Fibroblast of peridontal ligament (primary cell): ENCODE measurements at regions not wholly inside any gene's neighbourhood (a gene's known extent, or its start where the extent isn't known, plus 50 kb on each side); places are given as distances from the start of the nearest gene placed in this dataset.

ENCODE experiments used
- DNase-seq: peaks from one replicate; pipeline ENCODE4 v3.0.0-alpha.2; 2010; ENCODE audit errors: extremely low read depth

DNA sequence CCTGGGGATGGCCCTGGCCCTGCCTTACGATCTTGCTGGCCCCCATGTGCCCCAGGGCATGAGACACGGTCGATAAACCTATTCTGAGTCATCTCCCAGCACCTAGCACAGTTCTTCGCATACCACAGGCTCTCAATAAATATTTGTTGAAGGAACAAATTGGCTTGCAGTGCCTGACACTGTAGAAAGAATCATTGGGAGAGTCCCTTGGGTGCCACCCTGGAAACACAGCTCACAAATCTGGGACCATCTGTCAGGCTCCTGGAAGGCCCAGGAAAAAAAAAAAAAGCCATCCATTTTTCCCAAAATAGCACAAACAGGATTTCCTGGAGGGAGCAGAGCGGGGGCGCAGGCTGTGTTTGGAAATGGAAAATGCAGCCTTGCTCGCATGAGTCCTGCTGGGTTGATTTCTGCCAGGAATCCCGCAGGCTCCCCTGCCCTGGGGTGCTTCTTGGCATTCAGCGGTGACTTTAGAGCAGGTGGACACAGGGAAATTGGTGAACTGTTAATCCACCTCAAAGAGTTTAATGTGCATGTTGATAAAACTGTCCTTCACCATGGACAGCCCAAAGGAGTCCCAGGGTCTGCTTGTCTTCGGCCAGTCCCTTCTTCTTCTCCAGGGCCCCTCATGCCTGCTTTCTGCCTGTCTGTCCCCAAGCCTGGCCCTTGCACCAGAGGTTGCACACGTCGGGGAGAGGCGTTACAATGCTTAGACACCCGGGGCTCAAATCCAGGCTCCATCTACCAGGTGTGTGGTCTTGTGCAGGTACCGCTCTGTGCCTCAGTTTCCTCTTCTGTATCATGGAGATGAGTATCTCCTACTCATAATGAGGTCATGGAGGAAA lies 106.1 kb upstream of the RFLNA start:
- no peak for DNase-seq

DNA sequence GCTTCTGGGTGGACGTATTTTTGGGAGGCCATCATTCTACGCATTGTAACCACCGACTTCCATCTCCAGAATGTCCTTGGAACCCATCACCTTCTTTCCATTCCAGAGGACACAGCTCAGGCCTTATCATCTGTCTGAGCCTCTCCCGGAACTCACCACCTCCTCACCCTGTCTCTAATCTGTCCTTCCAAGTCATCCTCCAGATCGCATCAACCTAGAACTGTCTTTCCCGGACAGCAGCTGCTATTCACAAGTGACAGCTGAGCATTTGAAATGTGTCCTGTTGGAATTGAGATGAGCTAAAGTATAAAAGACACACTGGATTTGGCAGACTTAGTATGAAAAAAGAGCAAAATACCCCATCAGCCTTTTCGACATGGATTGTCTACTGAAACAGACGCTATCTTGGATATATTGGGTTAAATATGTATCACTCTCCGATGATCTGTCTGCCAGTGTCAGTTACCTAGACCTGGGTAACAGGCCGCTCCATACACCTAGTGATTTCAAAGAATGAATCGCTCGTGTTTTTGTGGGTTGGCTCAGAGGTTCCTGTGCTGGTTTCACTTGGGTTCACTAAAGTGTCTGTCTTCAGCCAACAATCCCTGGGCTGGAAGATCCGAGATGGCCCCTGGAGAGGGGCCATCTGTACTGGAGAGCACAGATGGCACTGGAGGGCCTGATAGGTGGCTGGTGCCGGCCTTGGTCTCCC lies 104.4 kb upstream of the RFLNA start:
- no peak for DNase-seq

DNA sequence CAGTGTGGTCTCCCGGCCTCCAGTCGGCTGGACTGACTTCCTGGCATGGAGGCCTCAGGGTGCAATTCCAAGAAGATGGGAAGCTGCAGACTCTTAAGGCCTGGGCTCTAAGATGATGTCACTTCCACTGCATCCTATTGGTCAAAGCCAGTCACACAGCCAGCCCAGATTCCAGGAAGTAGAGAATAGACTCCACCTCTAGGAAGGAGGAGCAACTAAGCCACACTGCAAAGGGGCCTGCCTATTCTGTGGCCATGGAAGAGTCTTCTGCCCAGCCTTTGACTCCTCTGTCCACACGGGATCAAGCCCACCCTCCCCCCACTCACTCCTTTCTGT lies 103.9 kb upstream of the RFLNA start:
- DNase-seq = no peak

DNA sequence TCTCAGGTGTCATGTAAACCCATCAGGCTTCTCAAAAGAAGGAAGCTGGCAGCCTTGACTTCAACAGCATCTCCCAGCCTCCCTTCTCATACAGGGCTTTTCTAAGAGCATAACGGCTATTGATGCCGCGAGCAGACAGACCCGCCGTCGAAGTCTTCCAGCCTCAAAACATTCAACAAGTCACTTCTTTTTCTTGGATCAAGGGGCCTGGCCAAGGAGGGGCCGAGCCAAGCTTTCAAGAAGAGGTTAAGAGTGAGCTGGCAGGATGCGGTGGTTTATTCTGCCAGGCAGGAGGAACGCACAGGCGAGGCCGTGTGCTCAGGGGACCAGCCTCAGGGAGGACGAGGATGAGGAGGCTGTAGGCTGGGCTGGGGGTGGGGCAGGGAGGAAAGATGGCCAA lies 102.9 kb upstream of the RFLNA start:
- DNase-seq = no peak

DNA sequence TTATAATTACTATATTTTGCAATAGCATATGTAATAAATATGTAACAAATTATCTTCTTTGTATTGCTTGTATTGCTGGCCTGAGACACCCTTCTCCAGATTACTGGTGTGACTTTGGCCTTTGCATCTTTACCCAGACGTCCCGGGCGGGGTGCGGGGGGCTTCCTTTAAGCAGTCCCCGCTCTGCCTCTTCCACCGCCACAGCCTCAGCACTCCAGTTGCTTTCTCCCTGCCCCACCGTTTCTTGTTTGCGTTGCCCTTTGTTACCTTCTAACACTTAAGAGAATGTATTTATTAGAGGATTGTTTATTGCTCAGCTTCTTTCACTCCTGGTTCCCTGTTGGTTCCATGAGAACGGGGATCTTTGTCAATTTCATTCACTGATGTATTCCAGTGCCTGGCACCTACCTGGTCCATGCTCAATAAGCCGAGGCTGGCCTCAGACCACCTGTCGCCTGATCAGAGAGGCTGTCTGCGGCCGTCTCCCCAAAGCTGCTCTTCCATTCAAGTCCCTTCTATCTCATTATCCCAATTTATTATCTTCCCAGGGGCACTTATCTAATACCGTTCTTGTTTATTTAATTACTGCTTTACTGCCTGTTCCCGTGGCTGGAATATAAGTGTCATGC lies 100.5 kb upstream of the RFLNA start:
- no peak for DNase-seq

DNA sequence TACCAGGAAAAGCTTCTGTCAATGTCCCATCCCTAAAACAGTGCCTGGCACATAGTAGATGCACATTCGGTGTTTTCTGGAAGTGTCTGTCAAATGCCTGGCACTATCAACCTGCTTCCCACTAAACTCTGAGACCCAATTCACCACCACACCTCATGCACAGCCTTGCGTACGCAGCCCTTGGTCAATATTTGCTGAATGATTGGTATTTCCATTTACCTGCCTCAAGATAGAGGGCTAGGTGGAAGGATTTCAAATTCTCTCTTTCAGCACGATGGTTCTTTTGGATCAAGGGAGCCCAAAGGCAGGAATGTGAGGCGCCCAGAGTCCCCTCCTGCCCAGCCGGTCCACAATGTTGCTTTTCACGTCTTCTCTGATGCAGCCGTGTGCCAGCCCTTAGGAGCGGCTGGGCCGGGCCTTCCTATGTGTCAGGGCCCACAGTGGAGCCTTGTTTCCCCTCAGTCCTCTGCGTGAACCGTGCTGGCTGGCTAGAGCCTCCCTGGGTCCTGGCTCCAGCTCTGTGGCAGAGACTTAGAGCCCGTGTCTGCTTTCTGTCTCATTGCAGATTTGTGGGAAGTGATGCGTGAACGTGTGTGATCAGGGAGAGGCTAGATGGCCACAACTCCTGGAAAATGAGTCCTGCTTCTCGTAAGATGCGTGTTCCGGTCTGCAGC lies 99.9 kb upstream of the RFLNA start:
- no peak for DNase-seq

DNA sequence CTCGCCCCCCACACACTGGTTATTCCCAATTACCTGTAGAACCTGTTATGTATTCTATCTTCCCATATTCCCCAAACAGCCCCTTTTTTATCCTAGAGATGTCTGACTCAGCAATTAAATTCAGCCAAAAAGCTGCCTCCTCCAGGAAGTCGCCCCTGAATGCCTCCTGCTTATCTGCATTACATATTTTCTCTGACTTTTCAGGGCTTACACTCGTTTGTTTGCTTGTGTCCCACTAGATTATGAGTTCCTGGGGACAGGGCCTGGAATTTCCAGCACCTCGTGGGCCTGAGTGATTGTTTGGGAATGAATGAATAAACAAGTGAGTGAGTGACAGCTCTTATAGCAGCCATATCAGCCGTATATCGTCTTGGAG lies 99.3 kb upstream of the RFLNA start:
- DNase-seq = no peak

DNA sequence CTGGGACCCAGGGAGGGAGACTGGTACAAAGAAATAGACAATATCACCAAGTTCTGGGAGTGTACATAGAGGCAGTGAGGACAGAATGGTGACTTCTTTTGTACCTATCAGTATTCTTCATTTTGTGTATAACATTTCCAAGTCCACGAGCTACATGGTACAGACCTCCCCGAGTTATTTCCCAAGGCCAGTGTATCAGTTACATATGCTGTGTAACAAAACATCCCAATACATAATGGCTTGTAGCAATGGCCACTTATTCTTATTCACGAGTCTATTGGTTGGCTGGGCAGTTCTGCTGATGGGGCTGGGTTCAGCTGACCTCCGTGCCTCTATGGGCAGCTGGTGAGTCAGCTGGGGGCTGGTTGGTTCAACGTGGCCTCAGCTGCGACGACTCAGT lies 98.7 kb upstream of the RFLNA start:
- DNase-seq = no peak

DNA sequence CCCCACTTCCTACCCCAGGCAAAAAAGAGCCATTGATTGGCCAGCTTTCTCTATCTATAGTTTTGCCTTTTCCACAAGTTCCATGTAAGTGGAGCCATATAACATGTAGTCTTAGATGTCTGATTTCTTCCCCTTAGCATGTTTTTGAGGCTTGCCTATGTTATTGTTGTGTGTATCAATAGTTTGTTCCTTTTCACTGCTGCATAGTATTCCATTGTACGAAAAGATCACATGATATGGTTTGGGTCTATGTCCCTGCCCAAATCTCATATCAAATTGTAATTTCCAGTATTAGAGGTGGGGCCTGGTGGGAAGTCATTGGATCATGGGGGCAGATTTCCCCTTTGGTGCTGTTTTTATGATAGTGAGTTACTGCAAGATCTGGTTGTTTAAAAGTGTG lies 93.6 kb upstream of the RFLNA start:
- no peak for DNase-seq

DNA sequence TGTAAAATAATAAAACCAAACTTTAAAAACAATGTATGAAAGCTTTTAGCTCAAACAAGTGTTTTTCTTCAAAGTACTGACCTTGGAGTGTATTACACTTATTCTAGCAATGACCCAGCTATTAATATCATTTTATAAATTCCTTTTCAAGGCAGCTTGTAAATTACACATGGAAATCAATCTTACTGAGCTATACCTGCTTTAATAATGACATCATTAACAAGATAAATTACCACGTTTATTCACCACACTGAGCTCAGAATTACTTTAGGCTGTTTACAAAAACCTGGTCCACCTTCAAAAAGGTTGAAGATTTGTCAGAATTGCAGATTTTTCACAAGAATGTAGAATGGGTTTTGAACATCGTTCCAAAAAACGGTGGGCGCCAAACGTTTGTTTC lies 91.7 kb upstream of the RFLNA start:
- no peak for DNase-seq

DNA sequence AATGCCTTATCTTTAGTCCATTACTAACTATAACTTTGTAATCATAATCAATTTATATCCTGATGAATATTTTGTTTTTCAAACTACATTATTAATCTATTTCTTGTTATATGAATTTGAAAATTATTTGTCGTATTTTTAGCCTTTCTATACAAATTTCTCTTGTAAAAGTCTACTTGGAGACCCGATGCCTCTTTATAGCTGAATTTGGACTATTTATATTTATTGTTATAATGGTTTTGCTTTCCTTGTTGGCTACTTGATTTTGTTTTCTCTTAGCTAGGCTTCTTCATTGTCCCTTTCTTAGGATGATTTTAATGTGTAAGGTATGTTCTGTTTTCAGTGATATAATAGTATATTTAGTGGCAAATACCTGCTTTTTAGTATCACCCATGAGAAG lies 89.5 kb upstream of the RFLNA start:
- no peak for DNase-seq

DNA sequence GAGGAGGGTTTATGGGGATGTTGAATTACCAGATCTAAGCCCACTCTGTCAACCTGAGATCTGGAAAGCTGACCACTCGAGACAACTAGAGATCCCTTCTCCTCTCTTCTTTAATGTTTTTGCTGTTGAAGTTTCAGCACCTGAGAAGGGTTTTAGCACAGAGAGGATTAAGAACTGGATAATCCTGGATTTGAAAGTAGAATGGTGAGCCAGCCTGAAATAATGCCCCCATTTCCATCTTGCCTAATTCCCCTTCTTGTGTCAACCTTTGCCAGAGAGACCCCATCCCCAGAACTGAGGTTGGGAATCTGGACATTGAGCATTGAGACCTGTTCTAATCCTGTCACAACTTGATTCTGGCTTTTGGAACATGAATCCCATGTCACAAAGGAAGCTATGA lies 87.8 kb upstream of the RFLNA start:
- no peak for DNase-seq

DNA sequence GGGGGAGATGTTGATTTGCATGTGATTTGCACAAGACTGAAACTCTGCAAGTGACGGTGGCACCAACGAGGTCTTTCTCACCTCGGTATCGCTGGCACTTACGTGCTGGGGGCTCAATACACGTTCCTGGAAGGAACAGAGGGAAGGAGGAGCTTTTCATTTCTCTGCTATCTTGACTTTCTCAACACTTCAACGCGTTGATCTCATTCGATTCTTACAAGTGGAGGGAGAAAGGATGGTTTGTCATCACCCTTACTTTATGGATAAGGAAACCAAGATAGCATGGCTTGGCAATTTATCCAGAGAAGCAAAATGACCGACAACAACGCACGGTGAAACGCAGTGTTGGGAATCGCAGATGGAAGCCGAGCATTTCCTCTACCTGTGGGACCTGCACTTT lies 87.3 kb upstream of the RFLNA start:
- DNase-seq = no peak

DNA sequence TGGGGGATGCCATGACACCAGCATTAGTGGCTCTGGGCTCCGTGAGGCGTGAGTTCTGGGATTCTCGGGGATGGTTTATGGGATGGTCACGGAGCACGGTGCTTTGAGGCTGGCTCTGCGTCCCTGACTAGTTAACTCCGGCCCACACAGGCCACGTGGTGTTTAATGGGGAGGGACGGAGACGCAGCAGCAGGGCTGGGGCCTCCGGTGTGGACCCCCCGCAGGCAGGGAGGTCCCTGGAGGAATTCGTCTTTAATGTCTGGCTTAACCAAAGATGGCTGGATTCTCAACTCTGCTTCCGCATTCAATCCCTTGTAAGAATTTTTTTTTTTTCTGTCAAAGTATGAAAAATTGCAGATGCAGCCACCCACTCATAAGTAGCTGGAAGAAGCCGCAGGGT lies 86.4 kb upstream of the RFLNA start:
- no peak for DNase-seq

DNA sequence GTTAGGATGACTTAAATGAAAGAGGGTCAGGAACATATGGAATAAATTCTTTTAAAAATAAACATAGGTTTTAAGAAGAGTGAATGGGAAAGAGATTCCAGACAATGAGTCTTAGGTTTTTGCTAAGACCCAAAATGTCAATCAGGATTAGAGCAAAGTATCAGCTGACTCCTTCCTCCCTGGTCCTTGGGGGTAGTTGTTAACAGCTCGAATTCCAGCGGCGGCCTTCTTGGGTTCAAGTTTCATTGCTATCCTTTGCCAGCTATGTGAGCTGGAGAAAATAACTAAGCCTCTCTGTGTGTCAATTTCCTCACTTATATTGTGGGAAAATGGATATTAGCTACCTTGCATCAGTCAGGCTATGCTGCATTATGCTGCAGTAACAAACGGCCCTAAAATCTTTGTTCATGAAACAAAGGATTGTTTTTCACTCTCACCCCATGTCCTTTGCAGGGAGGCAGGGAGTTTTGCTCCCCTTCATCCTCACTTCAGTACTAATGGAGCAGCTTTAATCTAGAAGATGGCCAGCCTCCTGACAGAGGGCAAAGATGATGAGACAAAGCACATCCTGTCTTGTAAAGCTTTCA lies 83.8 kb upstream of the RFLNA start:
- DNase-seq = no peak

DNA sequence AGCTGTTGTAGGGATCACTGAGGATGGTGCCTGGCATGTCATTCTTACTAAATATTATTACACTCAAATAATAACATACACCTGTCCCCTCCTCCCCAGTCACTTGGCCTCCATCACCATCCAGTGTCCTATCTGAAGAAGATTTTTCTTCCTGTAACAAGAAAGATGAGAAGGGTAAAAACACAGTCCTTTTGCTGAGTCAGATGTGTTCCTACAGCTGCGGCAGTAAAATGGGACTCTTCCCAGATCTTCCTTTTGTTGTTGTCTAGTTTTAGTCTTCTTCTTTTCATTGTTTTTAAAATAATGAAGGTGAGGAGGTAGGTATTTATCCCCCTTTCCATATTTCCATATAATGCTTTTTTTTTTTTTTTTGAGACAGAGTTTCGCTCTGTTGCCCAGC lies 83.1 kb upstream of the RFLNA start:
- no peak for DNase-seq

DNA sequence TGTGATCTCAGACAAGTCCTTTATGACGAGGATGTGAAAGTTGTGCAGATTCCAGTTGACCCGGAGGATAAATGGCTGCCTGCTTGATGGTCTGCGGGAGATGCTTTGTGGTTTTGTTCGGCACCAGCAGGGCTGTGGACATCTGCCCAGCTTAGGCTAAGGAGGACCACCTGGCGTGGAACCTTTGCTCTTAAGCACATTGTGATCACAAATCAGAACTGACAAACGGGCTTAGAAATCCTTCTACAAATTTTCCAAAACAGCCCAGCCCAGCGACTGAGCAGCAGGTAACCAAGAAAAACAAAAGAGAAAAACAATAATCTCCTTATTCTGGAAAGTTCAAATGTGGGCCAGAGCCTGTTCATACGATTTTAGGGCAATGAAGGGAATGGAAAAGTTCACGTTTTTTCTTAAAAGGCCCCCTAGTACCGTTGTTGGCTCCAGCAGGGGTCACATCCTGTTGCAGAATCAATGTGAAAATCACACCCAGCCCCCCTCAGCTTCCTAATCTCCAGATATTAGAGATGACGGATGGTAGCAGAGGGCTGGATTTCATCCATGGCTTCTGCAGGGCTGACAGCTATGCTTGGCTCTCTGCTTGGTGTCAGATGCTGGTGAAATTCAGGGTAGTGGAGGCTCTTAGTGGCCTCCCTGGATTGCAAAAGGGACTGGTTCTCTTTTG lies 81.1 kb upstream of the RFLNA start:
- no peak for DNase-seq

DNA sequence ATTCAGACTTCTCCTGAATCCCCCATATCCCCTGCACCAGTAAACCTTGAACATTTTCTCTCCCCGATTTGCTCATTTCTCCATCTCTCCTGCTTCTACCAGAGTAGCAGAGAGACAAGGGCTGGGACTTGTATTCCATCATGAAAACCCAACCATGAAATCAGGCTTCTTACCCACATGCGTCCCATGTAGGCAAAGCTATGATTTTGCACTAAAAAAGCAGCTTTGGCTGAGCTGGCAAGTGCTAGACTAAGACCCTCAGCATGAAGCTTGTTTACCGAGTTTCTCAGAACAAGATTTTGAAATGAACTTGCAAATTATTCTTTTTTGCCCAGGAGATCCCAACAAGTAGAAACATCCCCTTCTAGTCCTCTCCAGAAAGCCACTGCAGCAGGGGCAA lies 80.3 kb upstream of the RFLNA start:
- no peak for DNase-seq

DNA sequence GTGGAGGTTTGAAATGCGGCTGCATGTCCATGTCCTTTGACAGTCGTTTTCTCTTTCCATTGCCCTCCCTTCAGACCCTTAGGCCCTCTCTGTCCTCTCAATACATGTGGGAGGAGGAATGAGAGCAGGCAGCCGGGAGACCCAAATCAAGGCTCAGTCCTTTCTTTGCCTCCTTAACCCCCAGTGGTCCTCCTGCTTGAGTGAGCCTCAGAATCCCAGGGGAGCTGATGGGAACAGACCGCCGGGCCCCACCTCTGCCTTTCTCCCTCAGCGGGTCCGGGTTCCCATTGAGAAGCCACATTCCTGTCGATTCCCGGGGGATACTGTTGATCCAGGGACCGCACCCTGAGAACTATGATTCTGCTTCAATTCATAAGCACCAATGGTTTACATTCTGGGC lies 77.9 kb upstream of the RFLNA start:
- no peak for DNase-seq

DNA sequence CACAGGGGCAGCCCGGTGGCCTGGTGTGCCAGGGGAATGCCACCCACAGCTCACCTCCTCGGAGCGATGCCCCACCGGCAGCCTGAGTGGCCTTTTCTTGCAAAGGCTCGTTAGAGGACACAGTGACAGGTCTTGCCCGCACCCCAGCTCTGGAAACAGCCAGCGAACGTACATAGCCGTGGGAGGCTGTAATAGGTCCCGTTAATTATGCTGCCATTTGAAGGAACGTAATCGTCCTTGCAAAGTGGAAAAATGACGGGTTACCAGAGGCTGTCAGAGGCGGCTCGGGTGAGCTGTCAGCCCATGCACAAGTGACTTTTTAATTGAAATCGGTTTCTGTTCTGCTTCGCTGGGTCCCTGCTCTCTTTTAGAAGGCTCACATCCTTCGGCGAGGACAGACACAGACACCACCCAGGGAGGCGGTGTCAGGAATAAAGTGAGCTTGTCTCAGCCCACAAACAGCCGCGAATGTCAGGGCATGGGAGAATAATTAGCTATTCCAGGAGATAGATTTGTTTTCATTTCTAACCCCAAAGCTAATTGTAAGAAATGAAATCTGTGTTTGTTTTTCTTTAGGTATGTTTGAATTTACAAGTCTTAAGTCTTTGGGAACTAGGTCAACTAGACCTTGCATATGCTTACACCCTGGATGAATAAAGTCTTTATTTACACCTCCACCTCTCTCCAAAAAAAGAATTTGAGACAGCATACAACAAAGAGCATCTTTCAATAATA lies 77.2 kb upstream of the RFLNA start:
- DNase-seq = no peak

DNA sequence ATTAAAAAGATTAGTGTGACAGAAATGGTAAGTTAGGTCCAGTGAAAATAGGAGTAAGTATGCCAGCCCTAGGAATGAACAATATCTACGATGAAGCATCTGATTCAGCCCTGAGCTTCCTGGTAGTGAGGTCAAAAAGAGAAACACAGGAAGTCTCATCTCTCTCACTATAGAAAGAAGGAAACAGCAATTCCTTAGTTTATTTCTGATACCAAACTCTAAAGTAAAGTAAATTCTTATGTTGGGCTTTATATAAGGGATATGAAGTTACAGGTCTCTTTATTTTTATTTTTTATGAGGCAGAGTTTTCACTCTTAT lies 76.7 kb upstream of the RFLNA start:
- no peak for DNase-seq
